GM19395 (cell line): ENCODE measurements at regions not wholly inside any gene's neighbourhood (a gene's known extent, or its start where the extent isn't known, plus 50 kb on each side); places are given as distances from the start of the nearest gene placed in this dataset.
"Not testable (repeated sequence)": the region's sequence is repeated elsewhere in the genome, so short reads cannot be mapped to it uniquely, and the experiment has no call there.

Source experiments
- ATAC-seq: cut with Tn5 transposase; IDR thresholded peaks from one replicate; pipeline ENCODE4 v1.9.1; 2021; ENCODE audit warnings: mild to moderate bottlenecking, moderate library complexity; ENCODE audit not compliant: unreplicated experiment

- no peak for ATAC-seq
Observed at GRCh38 chr21:15562748-15563147, 167.0 kb upstream of the USP25 start.

- ATAC-seq, result no peak
Observed at GRCh38 chr21:15564907-15565306, 164.9 kb upstream of the USP25 start.

GRCh38 chr21:15566703-15567102 is 163.1 kb upstream of the USP25 start:
- ATAC-seq, result no peak

- no peak for ATAC-seq
Observed at GRCh38 chr21:15567191-15567590, 162.6 kb upstream of the USP25 start.

GRCh38 chr21:15568516-15568915 is 161.3 kb upstream of the USP25 start:
- ATAC-seq, result no peak

GRCh38 chr21:15586752-15587427 is 142.9 kb upstream of the USP25 start:
- no peak for ATAC-seq

GRCh38 chr21:15592271-15592860 is 137.4 kb upstream of the USP25 start:
- no peak for ATAC-seq

GRCh38 chr21:15592957-15593356 is 136.8 kb upstream of the USP25 start:
- ATAC-seq, result no peak

- ATAC-seq, result no peak
Observed at GRCh38 chr21:15601390-15601789, 128.4 kb upstream of the USP25 start.

GRCh38 chr21:15604413-15604812 is 125.4 kb upstream of the USP25 start:
- ATAC-seq, result no peak

- ATAC-seq, result no peak
Observed at GRCh38 chr21:15614766-15615165, 115.0 kb upstream of the USP25 start.

GRCh38 chr21:15616864-15617574 is 112.8 kb upstream of the USP25 start:
- ATAC-seq, result no peak

- ATAC-seq, result no peak
Observed at GRCh38 chr21:15617964-15618363, 111.8 kb upstream of the USP25 start.

- no peak for ATAC-seq
Observed at GRCh38 chr21:15620892-15621291, 108.9 kb upstream of the USP25 start.

- ATAC-seq, result no peak
Observed at GRCh38 chr21:15624646-15625045, 105.1 kb upstream of the USP25 start.

- no peak for ATAC-seq
Observed at GRCh38 chr21:15625363-15625762, 104.4 kb upstream of the USP25 start.

GRCh38 chr21:15626031-15626430 is 103.8 kb upstream of the USP25 start:
- no peak for ATAC-seq

GRCh38 chr21:15627011-15627410 is 102.8 kb upstream of the USP25 start:
- no peak for ATAC-seq

GRCh38 chr21:15627823-15628222 is 102.0 kb upstream of the USP25 start:
- ATAC-seq, result no peak

- ATAC-seq, result no peak
Observed at GRCh38 chr21:15631342-15631741, 98.4 kb upstream of the USP25 start.

GRCh38 chr21:15634541-15634940 is 95.2 kb upstream of the USP25 start:
- ATAC-seq, result not testable (repeated sequence)

GRCh38 chr21:15638856-15639549 is 90.8 kb upstream of the USP25 start:
- no peak for ATAC-seq
